ENCODE measurements at regions not wholly inside any gene's neighbourhood (a gene's known extent, or its start where the extent isn't known, plus 50 kb on each side); places are given as distances from the start of the nearest gene placed in this dataset.

GRCh38 chr20:60718743-60719480 is 533.1 kb upstream of the CDH4 start:
- TF ChIP-seq CTCF (IDR thresholded peaks at IDR 0.05) = 0 out of 2 replicates have a peak, but pooled peaks have one; percentile 5
- no peak for TF ChIP-seq SIN3A (IDR thresholded peaks at IDR 0.05; ENCODE audit: borderline replicate concordance, insufficient read depth, low read depth, low read length)
- no peak for TF ChIP-seq POLR2AphosphoS5 (IDR thresholded peaks at IDR 0.05; ENCODE audit: low read depth, low read length)
- TF ChIP-seq REST (IDR thresholded peaks at IDR 0.05; ENCODE audit: insufficient read depth in 1 of 2, low read depth in 2 of 2, low read length in 1 of 2) = no peak

Data from Panc1 (cell line).